ENCODE measurements at regions not wholly inside any gene's neighbourhood (a gene's known extent, or its start where the extent isn't known, plus 50 kb on each side); places are given as distances from the start of the nearest gene placed in this dataset.
A peak's percentile ranks its signal among the peaks of the same experiment; 100 is the strongest.

GRCh38 chr18:1994471-1994870, 576.8 kb downstream of the METTL4 start:
- DNase-seq, result no peak

DNA sequence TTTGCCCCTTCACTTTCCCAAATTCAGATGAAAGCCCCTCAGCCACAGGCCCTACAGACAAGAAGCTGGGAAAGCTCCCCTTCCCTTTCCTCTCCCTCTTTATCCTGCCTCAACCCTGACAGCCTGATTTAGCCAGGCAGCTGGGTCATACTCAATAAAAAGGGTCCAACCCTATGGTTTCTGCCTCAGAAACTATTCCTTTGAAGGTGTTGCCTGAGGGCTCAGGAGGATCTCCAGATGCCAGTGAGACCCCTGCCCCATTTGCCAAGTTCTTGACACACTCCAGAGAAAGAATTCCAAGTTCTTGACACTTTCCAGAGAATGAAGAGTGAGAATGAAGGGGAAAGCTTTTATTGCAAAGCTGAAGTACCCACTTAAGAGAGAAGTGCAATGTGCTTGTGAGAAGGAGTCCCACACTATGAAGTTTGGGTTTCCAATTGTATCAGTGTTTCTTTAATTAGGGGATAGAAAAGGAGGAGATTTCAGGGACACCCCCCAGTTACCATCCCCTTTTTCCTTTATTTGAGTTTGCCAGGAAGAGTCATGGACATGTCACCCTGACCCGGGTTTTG, 576.2 kb downstream of the METTL4 start:
- DNase-seq, result no peak

- DNase-seq, result no peak
Observed at GRCh38 chr18:1998121-1998520, 573.2 kb downstream of the METTL4 start.

GRCh38 chr18:1999387-1999786, 571.9 kb downstream of the METTL4 start:
- no peak for DNase-seq

- no peak for DNase-seq
Observed at GRCh38 chr18:2002151-2002550, 569.2 kb downstream of the METTL4 start.

DNA sequence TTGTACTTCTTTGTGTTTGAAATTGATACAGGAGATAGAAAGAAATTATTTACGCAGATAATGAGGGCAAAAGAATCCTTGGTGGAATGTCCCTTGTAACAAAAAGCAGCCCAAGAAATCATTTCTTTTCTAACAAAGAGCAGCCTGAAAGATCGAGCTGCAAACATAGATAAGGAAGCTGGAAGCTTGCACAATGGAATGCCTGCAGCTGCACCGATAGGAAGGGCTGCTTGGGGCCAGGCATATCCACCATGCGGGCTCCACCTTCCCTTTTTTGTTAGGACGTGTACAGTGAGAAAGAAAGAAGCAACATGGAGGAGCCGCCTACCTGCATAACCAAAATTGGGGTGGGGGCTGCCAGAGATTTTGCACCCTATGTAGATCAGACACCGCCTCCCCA, 568.7 kb downstream of the METTL4 start:
- no peak for DNase-seq

- DNase-seq, result no peak
Observed at GRCh38 chr18:2009942-2010697, 561.2 kb downstream of the METTL4 start.

GRCh38 chr18:2027016-2027415, 544.3 kb downstream of the METTL4 start:
- DNase-seq, result no peak

GRCh38 chr18:2027756-2028155, 543.5 kb downstream of the METTL4 start:
- DNase-seq, result no peak

GRCh38 chr18:2028986-2029385, 542.3 kb downstream of the METTL4 start:
- peak; percentile 45 for DNase-seq

- no peak for DNase-seq
Observed at GRCh38 chr18:2030647-2031046, 540.7 kb downstream of the METTL4 start.

GRCh38 chr18:2032036-2032435, 539.3 kb downstream of the METTL4 start:
- no peak for DNase-seq

- no peak for DNase-seq
Observed at GRCh38 chr18:2035056-2035455, 536.2 kb downstream of the METTL4 start.

DNA sequence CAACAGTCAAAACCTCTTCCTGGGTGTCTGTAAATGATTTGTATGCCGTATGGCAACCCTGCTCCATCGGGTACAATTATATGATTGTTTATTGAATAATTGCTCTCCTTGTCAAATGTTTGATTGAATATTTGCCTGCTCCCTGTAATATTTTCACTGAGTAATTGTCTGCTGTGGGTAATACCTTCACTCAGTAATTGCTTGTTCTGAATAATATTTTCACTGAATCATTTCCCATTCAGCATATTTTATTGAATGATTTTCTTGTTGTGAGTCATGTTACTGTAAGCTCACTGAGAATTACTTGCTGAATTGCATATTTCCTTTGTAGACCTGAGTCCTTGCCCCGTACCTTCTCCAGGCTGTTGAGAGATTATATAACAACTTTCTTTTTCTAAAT, 535.2 kb downstream of the METTL4 start:
- DNase-seq, result peak; percentile 65

DNA sequence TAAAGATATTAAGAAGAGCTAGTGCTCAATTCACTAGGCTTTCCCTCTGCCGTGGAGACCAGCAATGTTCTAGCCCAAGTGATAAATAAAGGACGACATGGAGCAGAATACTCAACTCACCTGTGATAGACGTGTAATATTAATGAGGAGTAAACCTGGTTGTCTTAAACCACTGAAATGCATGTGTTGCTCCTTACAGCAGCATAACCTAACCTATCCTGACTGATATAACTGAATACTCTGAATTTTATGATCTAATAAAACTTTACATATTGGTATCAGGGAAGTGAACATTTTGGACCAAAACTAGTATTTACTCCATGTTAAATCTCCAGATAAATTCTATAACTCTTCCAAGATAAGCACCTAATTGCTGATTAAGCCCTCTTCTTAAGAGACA, 531.0 kb downstream of the METTL4 start:
- DNase-seq, result no peak

DNA sequence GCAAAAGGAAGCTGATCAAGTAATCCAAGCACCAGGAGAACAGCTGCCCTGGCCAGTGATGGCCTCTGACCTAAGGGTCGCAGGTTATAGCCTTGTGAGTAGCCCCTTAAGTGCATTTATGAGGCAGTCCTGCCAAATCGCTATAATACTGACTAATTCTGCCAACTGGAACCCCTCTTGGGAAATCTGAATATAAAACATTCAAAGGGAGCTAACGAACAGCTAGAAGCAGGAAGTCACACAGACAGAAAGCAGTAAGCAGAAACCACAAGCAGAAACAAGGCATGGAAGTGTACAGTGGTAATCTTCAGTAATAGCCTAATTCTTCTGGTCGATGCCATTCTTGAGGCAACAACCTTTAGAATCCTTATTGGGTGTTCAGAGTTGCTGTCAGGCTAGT, 521.3 kb downstream of the METTL4 start:
- DNase-seq, result peak; percentile 66

DNA sequence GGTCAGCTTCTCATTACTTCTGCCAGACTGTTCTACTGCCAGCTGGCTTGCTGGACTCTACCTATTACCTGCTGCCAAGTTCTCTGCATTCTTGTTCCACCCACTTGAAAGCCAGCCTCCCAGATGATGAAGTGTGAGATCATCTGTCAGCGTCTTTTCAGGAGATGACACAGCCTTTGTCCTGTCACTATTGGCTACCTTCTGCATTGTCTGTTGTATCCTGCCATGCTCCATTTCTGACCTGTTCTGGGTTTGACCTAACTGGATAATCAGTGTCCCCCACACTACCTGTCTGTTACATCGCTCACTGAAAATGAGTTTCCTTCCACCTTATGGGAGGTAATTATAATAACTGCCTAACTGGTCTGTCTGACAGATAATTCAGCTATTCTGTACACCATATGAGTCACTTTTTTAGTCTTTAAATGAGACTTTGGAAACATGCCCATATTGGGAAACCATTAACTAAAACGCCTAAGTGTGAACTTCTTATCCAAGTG, 520.6 kb downstream of the METTL4 start:
- DNase-seq, result peak; percentile 92

- DNase-seq, result no peak
Observed at GRCh38 chr18:2053490-2054089, 517.7 kb downstream of the METTL4 start.

- no peak for DNase-seq
Observed at GRCh38 chr18:2059336-2059735, 512.0 kb downstream of the METTL4 start.

DNA sequence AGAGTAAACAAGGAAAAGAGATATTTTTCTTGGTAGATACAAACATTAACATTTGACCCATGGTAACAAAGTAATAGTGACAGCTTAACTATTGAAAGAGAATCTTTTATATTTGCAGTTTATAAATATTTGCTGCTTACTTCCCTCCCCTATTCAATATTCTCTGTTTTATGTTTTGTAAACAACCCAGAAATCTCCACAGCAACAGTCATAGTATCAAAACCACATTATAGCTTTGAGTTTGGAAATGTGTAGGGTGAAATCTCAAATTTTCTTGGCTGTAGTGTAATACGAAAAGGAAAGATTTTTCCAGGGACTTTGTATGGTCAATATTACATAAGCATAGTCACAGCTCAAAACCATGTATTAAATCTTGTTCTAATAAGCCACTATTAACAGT, 511.2 kb downstream of the METTL4 start:
- peak; percentile 68 for DNase-seq

DNA sequence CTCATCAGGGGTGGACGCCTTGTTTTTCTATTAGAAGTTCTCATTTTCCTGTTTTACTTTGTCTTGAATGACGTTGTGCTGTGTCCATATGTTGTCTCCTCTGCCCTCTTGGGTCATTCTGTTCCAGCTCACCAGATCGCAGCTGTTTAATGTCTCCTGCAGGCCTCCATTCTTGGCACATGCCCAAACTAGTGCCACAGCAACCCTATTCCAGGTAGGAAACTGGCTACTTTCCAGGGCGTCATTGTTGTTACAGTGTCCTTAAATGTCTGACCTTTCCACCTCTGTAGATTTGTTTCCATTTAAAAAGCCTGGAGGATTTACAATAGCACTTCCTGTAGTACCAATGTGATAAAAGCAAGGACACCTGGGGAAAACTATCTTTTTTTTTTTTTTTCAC, 500.7 kb downstream of the METTL4 start:
- peak; percentile 100 for DNase-seq

GRCh38 chr18:2075499-2075898, 495.8 kb downstream of the METTL4 start:
- DNase-seq, result no peak

GRCh38 chr18:2082676-2083075, 488.6 kb downstream of the METTL4 start:
- peak; percentile 29 for DNase-seq

DNA sequence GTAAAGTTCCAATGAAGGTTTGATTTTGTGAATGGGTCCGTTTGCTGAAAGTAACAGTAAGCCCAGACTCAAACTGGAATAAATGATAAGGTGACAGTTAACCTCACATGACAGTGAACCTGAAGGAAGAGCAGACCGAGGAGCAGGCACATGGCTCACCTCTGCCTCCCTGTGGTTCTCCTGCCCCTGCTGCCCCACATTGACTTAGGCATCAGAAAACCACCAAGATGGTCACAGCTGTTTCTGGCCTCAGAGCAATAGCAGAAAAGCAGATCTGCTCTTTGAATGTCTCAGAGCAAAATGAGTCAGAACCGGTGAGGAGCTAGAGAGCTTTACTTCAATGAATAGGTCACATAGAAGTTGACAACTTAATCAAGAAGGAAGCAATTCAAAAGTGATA, 487.6 kb downstream of the METTL4 start:
- peak; percentile 67 for DNase-seq

Measured in NCI-H69 (cell line).